ENCODE measurements at regions not wholly inside any gene's neighbourhood (a gene's known extent, or its start where the extent isn't known, plus 50 kb on each side); places are given as distances from the start of the nearest gene placed in this dataset.

- TF ChIP-seq CTCF (IDR thresholded peaks at IDR 0.05) (no peak), POLR2AphosphoS5 (IDR thresholded peaks at IDR 0.05) (no peak)
Measured at GRCh38 chr6:100153636-100154275, 159.7 kb upstream of the MCHR2 start.

Measured in prostate gland (tissue), 2 donors.